NCI-H2081 treated with DMSO at 0.1 percent for 48 hours (cell line): ENCODE measurements at regions not wholly inside any gene's neighbourhood (a gene's known extent, or its start where the extent isn't known, plus 50 kb on each side); places are given as distances from the start of the nearest gene placed in this dataset.
"Not testable (repeated sequence)": the region's sequence is repeated elsewhere in the genome, so short reads cannot be mapped to it uniquely, and the experiment has no call there.

ENCODE experiments used
- DNase-seq: peaks from one replicate; lab custom pipeline; 2025; lab: John Stamatoyannopoulos, UW

DNA sequence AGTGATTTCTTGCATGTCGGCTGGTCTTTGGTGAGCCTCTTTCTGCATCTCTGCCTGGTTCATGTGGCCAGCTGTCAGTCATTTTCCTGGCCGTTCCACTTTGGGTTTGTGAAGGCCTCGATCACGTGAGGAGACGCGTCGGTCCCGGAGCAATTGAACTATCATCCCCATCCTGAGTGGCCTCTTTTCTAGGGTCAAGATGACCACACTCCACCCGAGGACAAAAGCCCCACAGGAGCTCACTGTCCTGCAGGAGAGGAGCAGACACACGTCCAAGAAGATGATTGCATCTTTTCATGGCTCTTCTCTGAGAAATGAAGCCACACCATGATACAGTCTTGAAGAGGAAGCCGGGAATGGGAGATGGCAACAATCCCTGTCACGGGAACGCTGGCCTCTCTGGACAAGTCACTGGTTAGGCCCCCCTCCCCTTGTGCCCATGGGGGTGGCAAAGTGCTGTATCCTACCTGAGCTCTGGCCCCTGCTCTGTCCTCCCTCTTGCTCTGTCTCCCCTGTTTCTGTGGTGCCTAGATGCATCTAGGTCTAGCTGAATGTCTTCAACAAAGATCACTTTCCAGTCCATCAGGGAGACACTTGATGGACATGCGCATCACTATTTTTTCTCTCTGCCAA is 291.4 kb upstream of the ZNF337 start:
- not testable (repeated sequence) for DNase-seq

DNA sequence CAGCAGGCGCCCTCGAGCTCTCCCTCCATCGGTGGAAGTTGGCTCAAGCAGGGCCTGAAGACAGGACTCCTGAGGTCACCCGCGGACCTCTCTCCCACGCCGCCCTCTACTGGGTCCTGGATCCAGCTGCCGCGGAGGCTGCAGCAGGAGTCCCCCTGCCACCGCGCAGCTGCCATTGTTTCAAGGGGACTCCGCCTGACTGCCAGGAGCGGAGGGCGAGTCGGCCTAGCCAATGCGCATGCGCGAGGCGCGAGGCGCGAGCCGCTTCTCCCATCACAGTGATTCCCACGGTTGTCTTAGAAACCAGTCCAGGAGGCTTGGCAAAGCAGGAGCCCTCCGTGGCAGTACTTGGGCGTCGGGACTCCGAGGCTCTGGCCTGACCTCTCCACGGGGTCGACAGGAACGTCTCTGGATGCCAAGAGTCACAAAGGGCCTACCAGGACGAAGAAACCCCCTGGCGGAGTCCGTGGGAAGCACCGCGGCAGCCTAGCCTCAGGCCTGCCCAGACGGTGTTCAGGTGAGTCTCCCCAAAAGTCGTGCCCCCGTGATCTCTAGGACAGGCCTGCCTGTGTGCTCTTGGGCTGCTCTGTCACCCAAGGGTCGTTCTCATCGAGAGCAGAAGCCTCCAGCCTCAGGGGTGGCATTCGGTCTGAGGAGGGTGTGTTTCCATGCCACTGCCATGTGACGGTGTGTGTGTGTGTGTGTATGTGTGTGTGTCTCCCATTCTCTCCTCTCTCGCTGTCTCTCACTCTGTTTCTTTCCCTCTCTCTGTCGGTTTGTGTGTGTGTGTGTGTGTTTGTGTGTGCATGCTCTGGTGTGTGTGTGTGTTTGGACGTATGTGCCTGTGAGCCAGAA is 290.6 kb upstream of the ZNF337 start:
- no peak for DNase-seq

DNA sequence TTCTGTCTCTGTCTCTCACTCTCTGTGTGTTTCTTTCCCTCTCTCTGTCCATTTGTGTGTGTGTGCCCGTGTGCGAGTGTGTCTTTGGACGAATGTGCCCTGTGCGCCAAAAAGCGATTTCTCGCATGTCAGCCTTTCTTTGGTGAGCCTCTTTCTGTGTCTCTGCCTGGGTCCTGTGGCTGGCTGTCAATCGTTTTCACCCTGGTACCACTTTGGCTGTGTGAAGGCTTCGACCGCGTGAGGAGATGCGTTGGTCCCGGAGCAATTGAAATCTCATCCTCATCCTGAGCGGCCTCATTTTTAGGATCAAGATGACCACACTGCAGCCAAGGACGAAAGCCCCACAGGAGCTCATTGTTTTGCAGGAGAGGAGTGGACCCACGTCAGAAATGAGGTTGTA is 288.9 kb upstream of the ZNF337 start:
- no peak for DNase-seq

DNA sequence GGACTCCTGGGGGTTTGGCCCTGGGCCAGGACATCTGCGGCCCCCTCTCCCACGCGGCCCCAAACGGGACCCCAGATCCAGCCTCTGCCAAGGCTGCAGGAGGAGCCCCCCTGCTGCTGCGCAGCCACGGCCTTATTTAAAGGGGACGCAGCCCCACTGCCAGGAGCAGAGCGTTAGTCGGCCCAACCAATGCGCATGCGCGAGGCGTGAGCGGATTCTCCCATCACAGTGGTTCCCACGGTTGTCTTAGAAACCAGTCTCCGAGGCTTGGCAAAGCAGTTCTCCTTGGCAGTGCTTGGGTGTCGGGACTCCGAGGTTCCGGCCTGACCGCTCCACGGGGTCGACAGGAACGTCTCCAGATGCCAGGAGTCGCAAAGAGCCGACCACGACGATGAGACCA is 288.3 kb upstream of the ZNF337 start:
- no peak for DNase-seq

DNA sequence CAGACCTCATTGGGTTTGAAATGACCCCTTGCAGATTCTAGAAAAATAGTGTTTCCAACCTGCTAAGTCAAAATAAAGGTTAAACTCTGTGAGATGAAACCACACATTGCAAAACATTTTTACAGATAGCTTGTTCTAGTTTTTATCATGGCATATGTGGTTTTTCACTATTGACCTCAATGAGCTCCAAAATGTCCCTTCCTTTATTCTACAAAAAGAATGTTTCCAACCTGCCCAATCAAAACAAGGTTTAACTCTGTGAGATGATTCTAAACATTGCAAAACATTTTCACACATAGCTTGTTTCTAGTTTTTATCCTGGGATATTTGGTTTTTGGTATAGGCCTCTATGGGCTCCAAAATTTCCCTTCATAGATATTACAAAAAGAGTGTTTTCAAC is 286.0 kb upstream of the ZNF337 start:
- not testable (repeated sequence) for DNase-seq

DNA sequence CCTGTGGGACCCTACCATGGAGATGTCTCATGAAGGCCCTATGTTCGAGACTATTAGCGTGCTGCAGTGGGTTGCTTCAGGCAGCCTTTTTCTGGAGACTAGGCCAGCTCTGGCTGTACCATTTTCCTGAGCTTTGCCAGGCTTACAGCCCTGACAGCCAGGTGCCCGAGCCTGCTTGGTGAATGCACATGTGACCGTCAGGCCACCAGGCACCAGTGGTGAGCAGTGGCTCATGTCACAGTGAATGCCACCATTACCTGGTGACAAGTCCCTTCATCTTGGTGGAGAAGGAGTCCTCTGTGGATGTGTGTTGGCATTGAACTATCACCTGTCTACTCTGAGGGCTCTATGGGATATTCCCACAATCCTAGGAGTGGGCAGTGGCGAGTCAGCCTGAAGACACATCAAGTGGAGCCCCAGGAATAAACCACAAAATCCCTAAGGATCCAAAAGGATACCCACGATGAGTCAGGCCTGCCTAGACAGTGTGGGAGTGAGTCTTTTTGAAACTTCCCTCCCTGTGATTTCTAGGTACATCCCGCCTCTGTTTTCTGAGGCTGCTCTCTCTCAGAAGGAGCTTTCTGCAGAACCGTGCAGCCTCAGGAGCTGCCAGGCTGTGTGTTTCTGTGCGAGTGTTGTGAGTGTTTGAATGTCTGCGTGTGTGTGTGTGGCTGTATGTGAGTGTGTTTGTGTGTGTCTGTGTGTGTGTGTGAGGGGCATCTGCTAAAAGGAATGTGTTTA is 282.0 kb upstream of the ZNF337 start:
- DNase-seq: not testable (repeated sequence)

DNA sequence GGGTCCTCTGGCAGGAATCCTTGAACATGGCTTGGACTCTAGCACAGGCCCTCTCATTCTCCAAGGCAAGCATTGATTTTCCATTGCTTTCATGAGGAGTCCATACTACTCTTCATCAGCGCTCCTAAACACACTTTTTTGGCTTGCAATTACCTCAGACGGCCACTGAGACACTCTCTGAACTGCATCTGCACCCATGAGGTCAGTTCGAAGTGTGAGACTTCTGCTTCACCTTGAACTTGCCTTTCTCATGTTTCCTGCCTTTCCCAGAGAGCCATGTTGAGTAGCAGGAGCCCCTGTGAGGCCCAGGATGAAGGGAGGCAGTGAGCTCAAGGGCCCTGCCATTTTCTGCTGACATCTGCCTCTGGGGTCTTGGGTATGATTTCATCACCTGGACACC is 279.2 kb upstream of the ZNF337 start:
- not testable (repeated sequence) for DNase-seq

DNA sequence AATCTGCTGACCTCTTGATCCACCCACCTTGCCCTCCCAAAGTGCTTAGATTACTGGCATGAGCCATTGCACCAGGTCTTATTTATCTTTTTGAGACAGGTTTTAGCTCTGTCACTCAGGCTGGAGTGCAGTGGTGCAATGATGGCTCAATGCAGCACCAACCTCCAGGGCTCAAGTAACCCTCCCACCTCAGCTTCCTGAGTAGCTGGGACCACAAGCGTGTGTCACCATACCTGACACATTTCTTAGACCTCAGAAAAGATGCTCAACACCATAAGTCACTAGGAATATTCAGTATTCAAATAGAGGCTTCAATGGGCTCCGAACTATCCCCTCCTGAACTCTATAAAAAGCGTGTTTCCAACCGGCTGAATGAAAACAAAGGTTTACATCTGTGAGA is 268.6 kb upstream of the ZNF337 start:
- DNase-seq: not testable (repeated sequence)

DNA sequence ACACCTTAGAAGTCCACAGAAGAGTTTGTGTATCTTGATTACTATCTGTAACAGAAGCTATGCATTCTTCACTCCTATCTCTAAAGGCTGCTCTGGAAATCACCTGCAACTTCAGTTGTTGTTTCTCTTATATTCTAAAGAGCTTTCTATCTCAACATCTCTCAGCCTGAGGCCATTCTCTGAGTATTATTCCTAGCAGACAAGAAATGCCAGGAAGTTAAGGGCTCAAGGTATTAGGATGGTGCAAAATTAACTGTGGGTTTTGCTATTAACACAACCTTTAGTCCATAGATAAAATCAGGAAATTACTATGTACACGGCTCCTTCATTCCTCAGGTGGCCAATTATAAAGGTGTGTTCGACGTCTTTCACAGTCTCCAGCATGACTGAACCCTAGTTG is 257.2 kb upstream of the ZNF337 start:
- not testable (repeated sequence) for DNase-seq

DNA sequence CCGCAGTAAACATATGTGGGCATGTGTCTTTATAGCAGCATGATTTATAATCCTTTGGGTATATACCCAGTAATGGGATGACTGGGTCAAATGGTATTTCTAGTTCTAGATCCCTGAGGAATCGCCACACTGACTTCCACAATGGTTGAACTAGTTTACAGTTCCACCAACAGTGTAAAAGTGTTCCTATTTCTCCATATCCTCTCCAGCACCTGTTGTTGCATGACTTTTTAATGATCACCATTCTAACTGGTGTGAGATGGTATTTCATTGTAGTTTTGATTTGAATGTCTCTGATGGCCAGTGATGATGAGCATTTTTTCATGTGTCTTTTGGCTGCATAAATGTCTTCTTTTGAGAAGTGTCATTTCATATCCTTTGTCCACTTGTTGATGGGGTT is 238.6 kb upstream of the ZNF337 start:
- not testable (repeated sequence) for DNase-seq

DNA sequence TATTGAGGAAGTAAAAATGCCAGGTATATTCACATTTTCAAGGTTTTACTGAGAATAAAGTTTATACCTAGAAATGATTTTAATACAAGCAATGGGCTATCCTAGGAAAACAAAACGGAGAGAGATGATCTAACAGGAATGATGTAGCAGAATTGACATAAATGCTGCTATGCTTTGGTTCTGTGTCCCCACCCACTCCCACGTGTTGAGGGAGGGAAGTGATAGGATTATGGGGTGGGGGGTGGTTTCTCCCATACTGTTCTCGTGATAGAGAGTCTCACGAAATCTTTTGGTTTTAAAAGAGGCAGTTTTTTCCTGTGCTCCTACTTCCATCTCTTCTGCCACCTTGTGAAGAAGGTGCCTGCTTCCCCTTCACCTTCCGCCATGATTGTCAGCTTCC is 236.2 kb upstream of the ZNF337 start:
- not testable (repeated sequence) for DNase-seq

DNA sequence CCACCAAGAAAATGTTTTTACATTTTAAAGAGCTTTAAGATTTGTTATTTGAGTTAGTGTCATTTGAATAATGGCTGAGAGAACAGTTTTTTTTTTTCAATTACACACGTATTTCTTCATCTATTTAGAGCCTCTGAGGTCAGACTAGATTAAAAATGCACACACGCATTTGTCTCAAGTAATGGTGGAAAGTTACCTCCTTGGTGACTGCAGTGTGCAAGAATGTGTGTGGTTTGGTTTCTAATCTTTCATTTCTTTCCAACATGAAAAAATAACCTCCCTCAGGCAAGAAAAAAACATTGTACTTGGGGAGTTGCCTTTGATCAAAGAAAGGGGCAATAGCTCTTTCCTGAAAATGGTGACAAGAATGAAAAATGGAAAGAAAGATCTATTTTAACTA is 235.5 kb upstream of the ZNF337 start:
- not testable (repeated sequence) for DNase-seq

DNA sequence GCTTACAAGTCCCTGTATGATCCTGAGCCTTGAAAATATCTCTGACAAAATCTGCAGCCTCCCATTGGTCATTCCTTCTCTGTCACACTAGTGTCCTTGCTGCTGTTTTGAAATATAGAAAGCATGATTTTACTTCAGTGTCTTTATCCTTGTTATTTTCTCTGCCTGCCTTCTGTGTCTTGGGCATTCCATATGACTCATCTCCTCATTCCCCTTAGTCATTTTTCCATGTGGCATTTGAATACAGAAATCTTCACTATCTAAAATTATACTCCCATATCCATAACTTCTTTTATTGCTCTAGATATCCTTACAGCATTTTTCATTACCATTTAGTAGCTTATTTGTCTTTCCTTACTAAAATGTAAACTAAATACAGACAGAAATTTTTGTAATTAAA is 205.7 kb upstream of the ZNF337 start:
- not testable (repeated sequence) for DNase-seq

DNA sequence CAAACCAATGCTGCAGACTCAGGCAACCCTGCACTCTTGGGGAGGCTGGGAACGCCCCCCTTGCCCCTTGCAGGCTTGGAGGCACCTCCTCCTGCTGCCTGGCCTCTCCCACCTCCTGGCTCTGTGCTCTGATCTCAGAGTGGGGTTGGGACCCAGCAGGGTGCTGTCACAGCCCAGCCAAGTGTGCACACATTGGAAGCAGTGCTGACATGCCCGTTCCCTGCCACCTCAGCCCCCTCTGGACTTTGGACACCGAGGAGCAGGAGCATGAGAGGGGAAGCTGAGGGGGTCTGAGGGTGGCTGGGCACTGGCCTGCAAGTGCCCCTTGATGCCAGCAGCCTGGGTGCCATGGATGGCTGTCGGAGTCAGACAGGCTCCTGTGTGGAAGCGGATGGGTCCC is 202.0 kb upstream of the ZNF337 start:
- not testable (repeated sequence) for DNase-seq

DNA sequence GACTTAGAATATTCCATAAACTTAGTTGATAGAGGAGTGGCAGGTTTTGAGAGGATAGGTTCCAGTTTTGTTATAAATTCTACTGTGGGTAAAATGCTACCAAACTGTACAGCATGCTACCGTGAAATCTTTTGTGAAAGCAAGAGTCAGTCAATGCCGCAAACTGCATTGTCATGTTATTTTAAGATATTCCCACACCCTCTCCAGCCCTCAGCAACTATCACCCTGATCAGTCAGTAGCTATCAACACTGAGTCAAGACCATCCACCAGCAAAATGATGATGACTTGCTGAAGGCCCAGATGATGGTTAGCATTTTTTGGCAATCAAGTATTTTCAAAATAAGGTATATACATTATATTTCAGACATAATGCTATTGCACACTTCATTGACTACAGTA is 182.4 kb upstream of the ZNF337 start:
- DNase-seq: not testable (repeated sequence)

DNA sequence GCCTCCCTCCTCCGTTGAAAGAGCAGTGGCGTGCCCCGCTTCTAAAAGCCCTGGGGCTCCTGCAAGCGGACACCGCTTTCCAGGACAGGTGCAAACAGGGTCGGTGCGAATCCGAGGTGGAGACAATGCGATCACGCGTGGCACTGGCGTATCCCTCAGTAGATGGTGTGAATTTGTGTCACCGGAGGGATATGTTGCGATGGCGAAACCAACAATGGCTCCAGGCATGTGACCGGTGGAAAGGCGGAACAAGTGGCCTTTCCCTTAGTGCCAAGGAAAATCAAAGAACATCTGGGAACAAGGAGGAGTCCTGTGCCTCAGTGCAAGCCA is 172.0 kb upstream of the ZNF337 start:
- not testable (repeated sequence) for DNase-seq

DNA sequence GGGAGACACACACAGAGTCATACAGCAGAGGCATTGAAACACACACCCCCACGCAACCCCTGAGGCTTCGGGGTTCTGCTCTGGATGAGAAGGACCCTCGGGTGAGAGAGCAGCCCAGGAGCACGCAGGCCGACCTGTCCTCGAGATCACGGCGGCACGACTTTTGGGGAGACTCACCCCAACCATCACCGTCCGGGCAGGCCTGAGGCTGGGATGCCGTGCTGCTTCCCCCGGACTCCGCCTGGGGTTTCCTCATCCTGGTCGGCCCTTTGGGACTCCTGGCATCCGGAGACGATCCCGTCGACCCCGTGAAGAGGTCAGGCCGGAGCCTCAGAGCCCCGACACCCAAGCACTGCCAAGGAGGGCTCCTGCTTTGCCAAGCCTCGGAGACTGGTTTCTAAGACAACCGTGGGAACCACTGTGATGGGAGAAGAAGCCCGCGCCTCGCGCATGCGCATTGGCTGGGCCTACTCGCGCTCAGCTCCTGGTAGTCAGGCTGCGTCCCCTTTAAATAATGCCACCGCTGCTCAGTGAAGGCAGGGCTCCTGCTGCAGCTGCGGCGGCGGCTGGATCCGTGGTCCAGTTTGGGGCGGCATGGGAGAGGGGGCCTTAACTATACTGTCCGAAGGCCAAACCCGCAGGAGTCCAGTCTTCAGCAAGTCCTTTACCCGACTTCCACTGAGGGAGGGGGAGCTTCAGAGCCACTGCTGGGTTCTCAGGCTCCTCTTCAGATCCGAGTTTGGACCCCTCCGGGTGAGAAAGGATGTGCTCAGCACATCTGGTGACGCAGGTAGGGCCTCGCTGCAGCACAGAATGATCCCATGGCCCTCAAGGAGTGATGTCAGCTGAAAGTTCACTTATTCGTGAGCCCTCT is 171.4 kb upstream of the ZNF337 start:
- no peak for DNase-seq

DNA sequence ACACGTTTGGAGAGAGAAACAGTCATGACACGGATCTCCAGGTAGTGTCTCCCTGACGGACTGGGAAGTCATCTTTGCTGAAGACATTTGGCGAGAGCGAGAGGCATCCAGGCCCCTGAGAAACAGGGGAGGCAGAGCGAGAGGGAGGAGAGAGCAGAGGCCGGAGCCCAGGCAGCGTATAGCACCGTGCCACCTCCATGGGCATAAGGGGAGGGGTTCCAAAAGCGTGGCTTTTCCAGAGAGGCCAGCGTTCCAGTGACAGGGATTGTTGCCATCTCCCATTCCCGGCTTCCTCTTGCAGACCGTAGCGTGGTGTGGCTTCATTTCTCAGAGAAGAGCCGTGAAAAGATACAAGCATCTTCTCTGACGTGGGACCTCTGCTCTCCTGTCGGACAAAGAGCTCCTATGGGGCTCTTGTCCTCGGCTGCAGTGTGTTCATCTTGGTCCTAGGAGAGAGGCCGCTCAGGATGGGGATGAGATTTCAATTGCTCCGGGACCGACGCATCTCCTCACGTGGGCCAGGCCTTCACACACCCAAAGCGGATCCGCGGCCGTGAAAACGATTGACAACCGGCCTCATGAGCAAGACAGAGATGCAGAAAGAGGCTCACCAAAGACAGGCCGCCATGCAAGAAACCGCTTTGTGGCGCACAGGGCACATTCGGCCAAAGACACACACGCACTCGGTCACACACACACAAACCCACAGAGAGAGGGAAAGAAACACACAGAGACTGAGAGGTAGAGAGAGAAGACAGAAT is 170.5 kb upstream of the ZNF337 start:
- DNase-seq: not testable (repeated sequence)

DNA sequence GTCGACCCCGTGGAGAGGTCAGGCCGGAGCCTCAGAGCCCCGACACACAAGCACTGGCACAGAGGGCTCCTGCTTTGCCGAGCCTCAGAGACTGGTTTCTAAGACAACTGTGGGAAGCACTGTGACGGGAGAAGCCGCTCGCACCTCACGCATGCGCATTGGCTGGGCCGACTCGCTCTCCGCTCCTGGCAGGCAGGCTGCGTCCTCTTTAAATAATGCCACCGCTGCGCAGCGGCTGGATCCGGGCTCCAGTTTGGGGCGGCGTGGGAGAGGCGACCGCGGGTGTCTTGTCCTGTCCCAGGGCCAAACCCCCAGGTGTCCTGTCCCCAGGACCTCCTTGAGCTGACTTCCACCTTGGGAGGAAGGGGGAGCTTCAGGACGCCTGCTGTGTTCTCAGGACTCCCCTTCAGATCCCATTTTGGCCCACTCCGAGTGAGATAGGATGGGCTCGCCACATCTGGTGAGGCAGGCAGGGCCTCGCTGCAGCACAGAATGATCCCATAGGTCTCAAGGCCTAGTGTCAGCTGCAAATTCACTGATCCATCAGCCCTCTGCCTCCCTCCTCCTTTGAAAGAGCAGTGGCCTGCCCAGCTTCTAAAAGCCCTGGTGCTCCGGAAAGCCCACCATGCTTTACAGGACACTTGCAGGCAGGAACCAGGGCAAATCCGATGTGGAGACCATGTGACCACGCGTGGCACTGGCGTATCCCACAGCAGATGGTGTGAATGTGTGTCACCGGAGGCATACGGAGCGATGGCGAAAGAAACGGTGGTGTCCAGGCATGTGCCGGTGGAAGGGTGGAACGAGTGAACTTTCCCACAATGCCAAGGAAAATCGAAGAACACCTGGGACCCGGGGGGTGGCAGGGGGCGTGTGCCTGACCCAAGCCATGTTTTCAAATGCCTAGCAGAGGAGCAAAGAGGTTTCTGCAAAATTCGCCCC is 169.3 kb upstream of the ZNF337 start:
- DNase-seq: no peak
